Neural progenitor cell (in vitro differentiated cells): ENCODE measurements at regions not wholly inside any gene's neighbourhood (a gene's known extent, or its start where the extent isn't known, plus 50 kb on each side); places are given as distances from the start of the nearest gene placed in this dataset.

Experiments used
- EZH2phosphoT487 ChIP-seq: fragments of 200-600 bp; sonication (generic); IDR thresholded peaks from 2 replicates; pipeline ENCODE4 v1.6.1; 2017; ENCODE audit warnings: antibody characterized with exemption
- TF ChIP-seq, protein P1 (sequence below): fragments of 200-600 bp; sonication (generic); IDR thresholded peaks from 2 replicates; pipeline ENCODE4 v1.5.1; 2017; ENCODE audit warnings: antibody characterized with exemption, mild to moderate bottlenecking

DNA sequence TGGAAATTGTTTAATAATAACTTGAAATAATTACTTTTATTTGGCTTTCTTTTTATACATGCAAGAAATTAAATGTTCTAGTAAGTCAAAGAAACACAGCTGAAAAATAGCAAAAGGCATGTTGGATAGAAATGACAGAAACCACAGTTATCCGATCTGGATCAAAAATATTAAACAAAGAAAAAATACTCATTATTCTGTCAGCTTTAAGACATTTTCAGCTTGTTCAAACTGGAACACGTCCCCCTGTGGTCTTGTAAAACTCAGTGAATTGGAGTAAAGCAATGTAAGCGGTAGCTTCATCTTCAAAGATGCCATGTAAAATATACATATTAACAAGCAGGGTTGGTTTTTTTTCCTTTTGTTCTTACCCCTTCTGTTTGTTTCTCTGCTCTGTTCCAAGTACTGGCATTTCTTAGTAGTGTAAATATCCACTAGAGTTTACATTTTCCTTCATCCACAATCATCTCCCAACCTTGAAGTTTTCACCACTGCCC lies 223.4 kb downstream of the IGSF11 start:
- TF ChIP-seq, protein P1, sequence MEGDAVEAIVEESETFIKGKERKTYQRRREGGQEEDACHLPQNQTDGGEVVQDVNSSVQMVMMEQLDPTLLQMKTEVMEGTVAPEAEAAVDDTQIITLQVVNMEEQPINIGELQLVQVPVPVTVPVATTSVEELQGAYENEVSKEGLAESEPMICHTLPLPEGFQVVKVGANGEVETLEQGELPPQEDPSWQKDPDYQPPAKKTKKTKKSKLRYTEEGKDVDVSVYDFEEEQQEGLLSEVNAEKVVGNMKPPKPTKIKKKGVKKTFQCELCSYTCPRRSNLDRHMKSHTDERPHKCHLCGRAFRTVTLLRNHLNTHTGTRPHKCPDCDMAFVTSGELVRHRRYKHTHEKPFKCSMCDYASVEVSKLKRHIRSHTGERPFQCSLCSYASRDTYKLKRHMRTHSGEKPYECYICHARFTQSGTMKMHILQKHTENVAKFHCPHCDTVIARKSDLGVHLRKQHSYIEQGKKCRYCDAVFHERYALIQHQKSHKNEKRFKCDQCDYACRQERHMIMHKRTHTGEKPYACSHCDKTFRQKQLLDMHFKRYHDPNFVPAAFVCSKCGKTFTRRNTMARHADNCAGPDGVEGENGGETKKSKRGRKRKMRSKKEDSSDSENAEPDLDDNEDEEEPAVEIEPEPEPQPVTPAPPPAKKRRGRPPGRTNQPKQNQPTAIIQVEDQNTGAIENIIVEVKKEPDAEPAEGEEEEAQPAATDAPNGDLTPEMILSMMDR = no peak
- TF ChIP-seq EZH2phosphoT487 = no peak
